Iris pigment epithelial cell (primary cell): ENCODE measurements at regions not wholly inside any gene's neighbourhood (a gene's known extent, or its start where the extent isn't known, plus 50 kb on each side); places are given as distances from the start of the nearest gene placed in this dataset.
"Not testable (repeated sequence)": the region's sequence is repeated elsewhere in the genome, so short reads cannot be mapped to it uniquely, and the experiment has no call there.

ENCODE experiments used
- DNase-seq: peaks from one replicate; pipeline ENCODE4 v3.0.0-alpha.2; 2011; ENCODE audit warnings: low read depth

GRCh38 chr14:71327691-71328090, 420.4 kb downstream of the PCNX1 start:
- DNase-seq: peak; percentile 47

- no peak for DNase-seq
Observed at GRCh38 chr14:71328183-71328582, 420.9 kb downstream of the PCNX1 start.

DNA sequence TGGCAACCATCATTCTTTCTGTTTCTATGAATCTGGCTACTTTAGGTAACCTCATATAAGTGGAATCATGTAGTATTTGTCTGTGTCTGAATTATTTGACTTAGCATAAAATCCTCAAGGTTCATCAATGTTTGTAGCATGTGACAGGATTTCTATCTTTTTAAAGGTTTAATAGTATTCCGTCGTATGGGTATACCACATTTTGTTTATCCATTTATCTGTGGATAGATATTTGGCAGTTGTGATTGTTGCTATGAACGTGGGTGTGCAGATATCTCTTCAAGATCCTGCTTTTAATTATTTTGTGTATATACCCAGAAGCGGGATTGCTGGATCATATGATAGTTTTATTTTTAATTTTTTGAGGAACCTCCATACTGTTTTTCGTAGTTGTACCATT, 421.7 kb downstream of the PCNX1 start:
- no peak for DNase-seq

GRCh38 chr14:71331403-71331802, 424.1 kb downstream of the PCNX1 start:
- DNase-seq: no peak

- no peak for DNase-seq
Observed at GRCh38 chr14:71332476-71332875, 425.2 kb downstream of the PCNX1 start.

- no peak for DNase-seq
Observed at GRCh38 chr14:71333705-71334104, 426.4 kb downstream of the PCNX1 start.

GRCh38 chr14:71336489-71337192, 429.4 kb downstream of the PCNX1 start:
- no peak for DNase-seq

DNA sequence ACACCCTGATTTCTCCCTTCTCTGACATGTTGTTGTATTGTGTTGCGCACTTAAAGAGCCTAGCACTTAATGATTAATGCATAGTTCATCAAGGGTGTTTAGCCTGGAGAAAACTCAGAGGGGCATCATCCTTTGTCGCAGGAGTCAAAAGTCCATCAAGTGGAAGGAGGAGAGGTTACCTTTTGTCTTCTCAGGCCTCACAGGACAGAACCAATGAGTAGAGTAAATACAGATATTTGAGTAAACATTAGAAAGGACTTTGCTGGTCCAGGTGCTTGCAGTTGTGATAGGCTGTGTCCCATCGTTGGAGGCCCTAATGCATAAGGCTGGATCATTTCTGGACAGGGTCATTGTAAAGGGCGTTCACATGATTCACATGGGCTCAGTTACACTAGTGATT, 430.9 kb downstream of the PCNX1 start:
- no peak for DNase-seq

DNA sequence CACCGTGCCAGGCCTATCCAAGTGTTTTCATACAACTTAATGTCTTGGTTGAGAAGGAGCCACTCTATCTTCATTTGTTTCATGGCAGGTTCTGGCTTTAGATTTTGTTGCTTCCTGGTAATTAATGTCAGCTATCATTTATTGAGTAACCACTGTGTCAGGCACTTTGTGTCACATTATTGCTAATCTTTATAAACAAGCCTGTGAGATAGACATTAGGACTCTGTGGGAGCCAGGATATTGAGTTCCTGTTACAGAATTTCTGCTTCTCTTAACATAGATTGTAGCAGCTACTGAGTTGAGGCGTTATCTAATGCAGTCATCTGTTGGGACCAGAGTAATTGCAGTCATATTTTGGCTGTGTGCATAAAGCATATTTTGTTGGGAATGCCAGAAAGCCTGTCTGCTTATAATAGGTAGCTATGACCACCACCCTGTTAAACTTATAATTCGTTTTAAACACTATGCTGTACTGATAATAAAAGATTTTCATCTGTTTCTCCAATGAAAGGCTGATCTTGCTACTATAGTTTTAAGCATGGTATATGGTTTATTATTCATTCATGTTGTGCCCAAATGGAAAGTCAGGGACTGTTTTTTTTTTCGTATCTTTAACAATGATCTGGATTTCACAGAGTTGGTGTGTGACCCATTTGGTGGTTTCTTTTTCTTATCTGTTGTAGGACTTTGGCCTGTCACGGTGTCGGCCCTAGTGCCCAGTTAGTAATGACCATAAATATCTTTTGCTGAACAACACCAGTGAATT, 432.6 kb downstream of the PCNX1 start:
- no peak for DNase-seq

GRCh38 chr14:71341156-71341555, 433.9 kb downstream of the PCNX1 start:
- DNase-seq: peak; percentile 41

DNA sequence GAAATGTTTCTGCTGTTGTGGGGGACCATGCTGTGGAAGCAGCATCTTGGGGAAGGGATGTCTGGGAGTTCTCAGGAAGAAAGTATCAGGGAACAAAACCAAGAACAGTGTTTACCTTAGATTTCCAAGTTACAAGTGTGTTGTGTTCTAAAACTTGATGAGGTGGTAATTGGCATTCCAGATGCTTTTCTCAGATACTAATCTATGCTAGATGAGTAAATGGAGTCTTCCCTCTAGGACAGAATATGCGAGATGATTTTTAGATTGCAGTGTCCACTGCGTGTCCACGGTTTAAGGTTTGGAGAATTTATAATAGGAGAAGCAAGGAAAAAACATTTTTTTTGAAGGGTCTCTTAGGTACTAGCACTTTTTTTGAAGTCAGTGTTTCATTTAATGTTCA, 436.5 kb downstream of the PCNX1 start:
- no peak for DNase-seq

DNA sequence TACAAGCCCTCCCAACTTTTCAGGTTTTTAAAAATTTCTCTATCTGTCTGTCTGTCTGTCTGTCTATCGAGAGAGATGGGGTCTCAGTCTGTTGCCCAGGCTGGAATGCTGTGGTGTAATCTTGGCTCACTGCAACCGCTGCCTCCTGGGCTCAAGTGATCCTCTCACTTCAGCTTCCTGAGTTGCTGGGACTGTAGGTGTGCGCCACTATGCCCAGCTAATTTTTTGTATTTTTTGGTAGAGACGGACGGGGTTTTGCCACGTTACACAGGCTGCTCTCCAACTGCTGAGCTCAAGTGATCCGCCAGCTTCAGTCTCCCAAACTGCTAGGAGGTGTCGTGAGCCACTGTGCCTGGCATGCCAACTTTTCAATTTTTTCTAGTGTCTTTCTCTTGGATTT, 437.2 kb downstream of the PCNX1 start:
- no peak for DNase-seq

DNA sequence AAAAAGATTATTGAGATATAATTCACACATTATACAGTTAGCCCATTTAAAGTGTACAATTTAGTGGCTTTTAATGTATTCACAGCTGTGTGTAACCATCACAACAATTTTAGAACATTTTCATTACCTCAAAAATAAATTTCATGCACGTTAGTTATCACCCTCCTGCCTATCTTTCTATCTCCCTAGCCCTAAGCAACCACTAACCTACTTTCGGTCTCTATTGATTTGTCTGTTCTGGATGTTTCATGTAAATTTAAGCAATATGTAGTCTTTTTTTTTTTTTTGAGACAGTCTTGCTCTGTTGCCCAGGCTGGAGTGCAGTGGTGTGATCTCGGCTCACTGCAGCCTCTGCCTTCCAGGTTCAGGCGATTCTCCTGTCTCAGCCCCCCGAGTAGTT, 439.4 kb downstream of the PCNX1 start:
- DNase-seq: no peak

DNA sequence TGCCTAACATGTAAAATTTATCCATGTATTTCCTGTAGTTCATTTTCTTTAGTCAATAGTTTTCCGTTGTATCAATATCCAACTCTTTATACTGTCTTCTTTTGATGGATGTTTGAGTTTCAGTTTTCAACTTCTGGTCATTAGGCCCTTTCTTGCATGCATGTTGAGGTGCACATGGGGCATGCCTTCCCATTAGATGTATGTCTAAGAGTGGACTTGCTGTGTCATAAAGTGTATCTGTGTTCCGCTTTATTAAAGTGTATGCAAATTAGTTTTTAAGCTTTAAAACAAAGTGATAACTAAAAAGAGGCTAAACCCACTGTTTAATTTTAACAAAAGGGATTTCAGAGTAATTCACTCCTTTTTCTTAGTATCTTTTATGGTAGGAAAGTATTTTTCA, 441.1 kb downstream of the PCNX1 start:
- DNase-seq: no peak

DNA sequence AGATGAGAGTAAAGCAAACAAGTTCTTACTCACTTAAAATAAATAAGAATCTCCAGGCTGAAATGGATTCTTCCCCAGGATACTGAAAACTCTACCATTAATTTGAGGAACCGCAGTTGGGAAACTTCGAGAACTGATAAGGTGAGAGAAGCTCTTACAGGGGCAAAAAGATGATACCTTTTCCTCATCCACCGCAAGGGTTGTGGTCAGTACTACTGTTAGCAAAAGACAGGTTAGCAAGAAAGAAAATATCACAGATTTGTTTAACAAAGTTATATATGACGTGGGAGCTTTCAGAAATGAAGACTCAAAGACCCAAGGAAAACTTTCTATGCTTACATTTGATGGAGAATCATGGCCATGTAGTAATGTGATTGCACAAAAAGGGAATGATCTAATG, 441.6 kb downstream of the PCNX1 start:
- DNase-seq: no peak

DNA sequence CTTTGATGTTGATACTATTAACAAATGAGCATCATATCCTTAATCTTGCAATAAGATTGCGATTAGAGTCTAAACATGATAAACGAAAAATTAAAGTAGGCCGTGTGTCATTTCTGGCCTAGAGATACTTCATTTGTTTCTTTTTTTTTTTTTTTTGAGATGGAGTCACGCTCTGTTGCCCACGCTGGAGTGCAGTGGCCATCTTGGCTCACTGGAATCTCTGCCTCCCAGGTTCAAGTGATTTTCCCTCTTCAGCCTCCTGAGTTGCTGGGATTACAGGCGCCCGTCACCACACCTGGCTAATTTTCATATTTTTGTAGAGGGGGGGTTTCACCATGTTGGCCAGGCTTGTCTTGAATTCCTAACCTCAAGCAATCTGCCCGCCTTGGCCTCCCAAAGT, 446.9 kb downstream of the PCNX1 start:
- DNase-seq: no peak

DNA sequence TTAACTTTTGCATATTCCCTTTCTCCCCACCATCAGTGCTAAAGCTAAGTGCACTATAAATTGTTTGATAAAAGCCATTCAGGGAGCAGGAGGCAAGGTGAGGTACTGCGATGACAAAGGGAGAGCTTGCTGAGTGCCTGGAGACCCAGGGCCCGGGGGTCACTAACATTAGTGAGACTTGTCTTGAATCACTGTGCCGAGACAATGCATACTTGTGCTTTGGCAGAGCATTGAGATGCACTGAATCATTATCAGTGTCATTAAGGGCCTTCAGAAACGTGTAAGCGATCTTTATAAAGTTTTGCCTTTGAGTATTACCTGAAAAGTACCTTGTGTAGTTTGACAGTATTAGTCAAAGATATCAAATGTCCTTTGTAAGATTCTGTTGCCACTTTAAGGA, 447.5 kb downstream of the PCNX1 start:
- peak; percentile 35 for DNase-seq

DNA sequence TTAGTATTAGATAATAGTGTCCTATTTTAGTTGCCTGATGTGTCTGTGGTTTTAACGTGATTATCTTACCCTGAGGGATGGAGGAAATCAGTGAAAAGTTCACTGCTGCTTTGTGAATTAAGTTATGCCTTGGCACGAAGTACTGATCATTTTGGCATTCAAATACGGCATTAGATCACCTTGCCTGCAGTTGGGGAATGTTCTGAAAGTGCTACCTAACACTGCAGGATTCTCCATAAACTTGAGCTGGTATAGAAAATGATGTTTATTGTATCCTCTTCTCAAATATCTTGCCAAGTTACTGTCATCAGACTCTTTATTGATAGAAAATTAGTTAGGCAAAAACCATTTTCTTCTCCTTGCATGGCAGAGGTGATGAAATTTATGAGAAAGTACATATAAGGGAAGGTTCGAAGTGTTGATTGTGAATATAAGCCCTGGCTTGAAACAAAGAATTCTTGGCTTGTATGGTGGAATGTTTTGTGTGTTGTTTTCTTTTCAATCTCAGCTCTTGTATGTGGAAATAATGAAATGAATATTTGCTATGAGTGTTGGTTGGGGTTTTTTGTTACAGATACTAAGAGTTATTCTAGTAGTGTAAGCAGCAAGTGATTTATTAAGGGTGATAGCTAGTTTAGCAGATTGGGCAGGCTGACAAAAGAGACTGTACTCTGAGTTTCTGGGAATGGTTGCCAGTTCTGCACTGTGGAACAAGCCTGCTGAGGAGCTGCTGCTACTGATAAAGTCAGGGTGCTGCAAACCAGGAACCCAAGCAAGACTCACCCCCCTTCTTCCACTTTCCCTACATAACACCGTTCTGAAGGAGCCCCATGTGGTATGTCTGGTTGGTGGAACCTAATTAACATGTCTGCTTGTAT, 448.3 kb downstream of the PCNX1 start:
- DNase-seq: peak; percentile 72

DNA sequence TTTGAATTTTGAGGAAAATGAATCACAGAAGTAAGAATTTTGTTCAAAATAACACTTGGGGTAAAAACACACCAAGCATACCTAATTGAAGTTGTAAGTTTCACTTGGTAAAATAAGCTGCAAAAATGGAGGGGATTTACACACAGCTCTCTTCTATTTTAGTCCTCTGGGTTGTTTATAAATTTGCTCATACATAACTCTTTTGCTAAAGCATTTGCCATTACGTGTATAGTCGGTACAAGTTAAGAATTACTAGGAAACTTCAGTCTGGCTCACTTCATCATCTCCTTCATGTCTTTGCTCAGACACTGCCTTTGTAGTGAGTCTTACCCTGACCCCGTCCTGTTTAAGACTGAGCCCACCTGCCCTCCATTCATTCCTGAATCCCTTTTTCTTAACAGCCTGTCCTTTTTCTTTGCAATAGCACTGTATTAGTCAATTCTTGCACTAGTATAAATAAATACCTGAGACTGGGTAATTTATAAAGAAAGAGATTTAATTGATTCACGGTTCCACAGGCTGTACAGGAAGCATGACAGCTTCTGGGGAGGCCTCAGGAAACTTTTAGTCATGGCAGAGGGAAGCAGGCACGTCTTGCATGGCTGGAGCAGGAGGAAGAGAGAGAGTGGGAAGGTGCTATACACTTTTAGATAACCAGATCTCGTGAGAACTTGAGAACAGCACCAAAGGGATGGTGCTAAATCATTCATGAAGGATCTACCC, 451.1 kb downstream of the PCNX1 start:
- peak; percentile 34 for DNase-seq

- DNase-seq: not testable (repeated sequence)
Observed at GRCh38 chr14:71358932-71359421, 451.7 kb downstream of the PCNX1 start.

GRCh38 chr14:71359823-71360222, 452.6 kb downstream of the PCNX1 start:
- DNase-seq: no peak

DNA sequence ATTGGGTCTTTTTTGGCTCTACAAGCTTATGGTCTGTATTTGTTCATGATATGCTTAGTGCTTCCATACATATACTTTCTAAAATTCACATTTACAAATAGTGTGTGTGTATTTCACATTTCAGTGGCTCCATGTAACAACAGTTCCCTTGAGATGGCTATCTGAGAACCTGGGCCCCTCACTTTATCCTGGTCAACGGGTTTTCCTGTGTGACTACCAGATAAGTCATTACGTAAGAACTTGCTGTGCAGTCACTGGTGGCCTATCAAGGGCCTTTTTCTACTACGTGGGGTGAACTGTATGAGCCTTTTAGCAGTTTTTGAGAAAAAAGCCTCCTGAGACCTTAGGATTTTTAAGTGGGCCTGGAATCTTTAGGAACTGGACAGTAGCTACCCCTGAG, 454.1 kb downstream of the PCNX1 start:
- DNase-seq: peak; percentile 67
